Liver (tissue), 3 donors: ENCODE measurements at regions not wholly inside any gene's neighbourhood (a gene's known extent, or its start where the extent isn't known, plus 50 kb on each side); places are given as distances from the start of the nearest gene placed in this dataset.

ENCODE experiments used
- CTCF ChIP-seq: fragments of 150-350 bp; IDR thresholded peaks from 2 replicates; pipeline ENCODE4 v1.5.1; 2017; ENCODE audit warnings: improper control_type of control experiment, low read depth, low read length; ENCODE audit not compliant: missing input control
- HNF4G ChIP-seq: IDR thresholded peaks from 2 replicates; pipeline ENCODE4 v1.6.1; 2016; ENCODE audit warnings: antibody characterized with exemption
- RAD21 ChIP-seq, 2 donors: IDR thresholded peaks; 2 replicates each; pipeline ENCODE4 v1.6.1; 2016; ENCODE audit warnings: antibody characterized with exemption in 2 of 2, mild to moderate bottlenecking in 2 of 2
- ZBTB33 ChIP-seq: IDR thresholded peaks from 2 replicates; pipeline ENCODE4 v1.6.1; 2016; ENCODE audit warnings: antibody characterized with exemption
- TF ChIP-seq, protein P1 (sequence below): IDR thresholded peaks from 2 replicates; pipeline ENCODE4 v1.6.1; 2016; ENCODE audit warnings: antibody characterized with exemption
- donor health status: healthy.
- donor health status: healthy.

DNA sequence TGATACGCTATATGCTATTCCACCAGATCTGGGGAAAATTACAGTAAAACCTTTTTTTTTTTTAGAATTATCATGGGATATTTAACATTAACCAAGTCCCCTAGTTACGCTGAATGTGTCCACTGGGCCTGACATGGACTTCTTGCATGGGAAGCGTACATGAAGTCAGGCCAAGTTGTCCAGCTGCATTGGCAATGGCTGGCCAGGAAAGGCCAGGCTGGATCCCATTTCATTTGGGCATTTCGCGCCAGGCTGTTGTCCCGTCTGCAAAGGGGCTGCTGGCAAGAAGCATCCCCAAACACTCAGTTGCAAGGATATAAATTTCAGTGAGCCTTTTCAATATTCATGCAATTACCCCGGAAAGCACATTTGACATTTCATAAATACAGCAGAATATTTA, 933.3 kb downstream of the GRID1 start:
- no peak for TF ChIP-seq ZBTB33
- no peak for TF ChIP-seq CTCF
- no peak for TF ChIP-seq HNF4G
- TF ChIP-seq RAD21 (IDR thresholded peaks at IDR 0.05), result no peak
- TF ChIP-seq, protein P1, sequence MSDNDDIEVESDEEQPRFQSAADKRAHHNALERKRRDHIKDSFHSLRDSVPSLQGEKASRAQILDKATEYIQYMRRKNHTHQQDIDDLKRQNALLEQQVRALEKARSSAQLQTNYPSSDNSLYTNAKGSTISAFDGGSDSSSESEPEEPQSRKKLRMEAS, result no peak
